GM12891 (cell line): ENCODE measurements at regions not wholly inside any gene's neighbourhood (a gene's known extent, or its start where the extent isn't known, plus 50 kb on each side); places are given as distances from the start of the nearest gene placed in this dataset.

Source experiments
- PAX5 ChIP-seq: IDR thresholded peaks from 2 replicates; pipeline ENCODE4 v1.6.1; 2011; ENCODE audit warnings: low read length, moderate library complexity, mild to moderate bottlenecking; ENCODE audit not compliant: insufficient read depth, severe bottlenecking
- POLR2A ChIP-seq: IDR thresholded peaks from 2 replicates; pipeline ENCODE4 v1.6.1; 2011; ENCODE audit warnings: low read depth, low read length, control low read depth
- POLR2AphosphoS5 ChIP-seq: IDR thresholded peaks from 2 replicates; pipeline ENCODE4 v1.6.1; 2011; ENCODE audit warnings: low read depth, low read length, control low read depth
- TAF1 ChIP-seq: IDR thresholded peaks from 2 replicates; pipeline ENCODE4 v1.6.1; 2011; ENCODE audit warnings: low read depth, low read length, control low read depth

- TF ChIP-seq POLR2A, result no peak
- TF ChIP-seq TAF1, result no peak
- no peak for TF ChIP-seq PAX5
- TF ChIP-seq POLR2AphosphoS5, result no peak
Observed at GRCh38 chr6:24010133-24010532, 115.9 kb upstream of the NRSN1 start.
